ENCODE measurements at regions not wholly inside any gene's neighbourhood (a gene's known extent, or its start where the extent isn't known, plus 50 kb on each side); places are given as distances from the start of the nearest gene placed in this dataset.

GRCh38 chrX:112896051-112896450 lies 55.4 kb upstream of the AMOT start:
- no peak for TF ChIP-seq CTCF (IDR thresholded peaks at IDR 0.05)
- no peak for TF ChIP-seq POLR2AphosphoS5 (IDR thresholded peaks at IDR 0.05)

Measured in prostate gland (tissue), 2 donors.